PC-3 (cell line): ENCODE measurements at regions not wholly inside any gene's neighbourhood (a gene's known extent, or its start where the extent isn't known, plus 50 kb on each side); places are given as distances from the start of the nearest gene placed in this dataset.

Experiments used
- ATAC-seq: fragments of 200-7000 bp; cut with Tn5 transposase; 2 replicates; pipeline ENCODE4 v1.9.1; 2020; ENCODE audit warnings: mild to moderate bottlenecking, moderate library complexity
- BruUV-seq: library from RNA; stranded (reverse); fragments of 400-500 nt; replicated peaks from 2 replicates; lab custom pipeline; 2021; lab: Mats Ljungman, UMichigan
- CTCF ChIA-PET: fragments of 300-600 bp; sonication (Branson Sonifier 250); formaldehyde crosslinking; loops from one replicate; lab custom pipeline; 2022; ENCODE audit warnings: antibody characterized with exemption; lab: Charles Lee
- POLR2A ChIA-PET: fragments of 300-600 bp; sonication (Branson Sonifier 250); formaldehyde crosslinking; loops from one replicate; lab custom pipeline; 2022; ENCODE audit warnings: antibody characterized with exemption; ENCODE audit not compliant: unreplicated experiment; lab: Charles Lee
- DNase-seq: peaks from one replicate; pipeline ENCODE4 v3.0.0-alpha.2; 2015
- H2AFZ ChIP-seq: fragments of 300-600 bp; sonication (generic); 2 replicates; pipeline ENCODE4 v1.6.0; 2016; ENCODE audit warnings: antibody characterized with exemption, low read length
- H3F3A ChIP-seq: fragments of 300-600 bp; sonication (generic); one replicate; pipeline ENCODE4 v1.6.0; 2017; ENCODE audit warnings: antibody characterized with exemption, low read length, control low read depth, mild to moderate bottlenecking; ENCODE audit not compliant: unreplicated experiment
- H3K27ac ChIP-seq: fragments of 300-600 bp; sonication (generic); 2 replicates; pipeline ENCODE4 v1.5.1; 2016; ENCODE audit warnings: mild to moderate bottlenecking, low read length
- H3K27me3 ChIP-seq: fragments of 300-600 bp; sonication (generic); 2 replicates; pipeline ENCODE4 v1.6.1; 2016; ENCODE audit warnings: low read length, mixed read lengths
- H3K36me3 ChIP-seq: fragments of 300-600 bp; sonication (generic); 2 replicates; pipeline ENCODE4 v1.6.1; 2016; ENCODE audit warnings: low read depth, mixed run types, low read length, mixed read lengths
- H3K4me1 ChIP-seq: fragments of 300-600 bp; sonication (generic); 2 replicates; pipeline ENCODE4 v1.5.1; 2016; ENCODE audit warnings: low read length; ENCODE audit not compliant: insufficient read depth
- H3K4me2 ChIP-seq: fragments of 300-600 bp; sonication (generic); 2 replicates; pipeline ENCODE4 v1.6.0; 2016; ENCODE audit warnings: low read length
- H3K4me3 ChIP-seq: fragments of 300-600 bp; sonication (generic); 2 replicates; pipeline ENCODE4 v1.5.1; 2016; ENCODE audit warnings: mild to moderate bottlenecking, low read length, mixed read lengths
- H3K79me2 ChIP-seq: fragments of 300-600 bp; sonication (generic); 2 replicates; pipeline ENCODE4 v1.6.1; 2017; ENCODE audit warnings: low read length, mixed read lengths
- H3K9ac ChIP-seq: fragments of 300-600 bp; sonication (generic); 2 replicates; pipeline ENCODE4 v1.6.0; 2016; ENCODE audit warnings: mild to moderate bottlenecking, low read length
- H3K9me2 ChIP-seq: fragments of 300-600 bp; sonication (generic); replicated peaks from 2 replicates; pipeline ENCODE4 v1.6.1; 2016; ENCODE audit warnings: mixed run types, low read length, mixed read lengths
- H3K9me3 ChIP-seq: fragments of 300-600 bp; sonication (generic); 2 replicates; pipeline ENCODE4 v1.6.1; 2016; ENCODE audit warnings: low read length, mixed read lengths
- H4K20me1 ChIP-seq: fragments of 300-600 bp; sonication (generic); 2 replicates; pipeline ENCODE4 v1.6.1; 2016; ENCODE audit warnings: low read length, mixed read lengths
- CTCF ChIP-seq: fragments of 300-600 bp; sonication (generic); conservative IDR thresholded peaks from 2 replicates; pipeline ENCODE4 v1.5.1; 2017; ENCODE audit warnings: antibody characterized with exemption, low read depth, mild to moderate bottlenecking, low read length
- EZH2 ChIP-seq: fragments of 300-600 bp; sonication (generic); IDR thresholded peaks from one replicate; pipeline ENCODE4 v1.6.1; 2017; ENCODE audit warnings: antibody characterized with exemption, mild to moderate bottlenecking, low read length; ENCODE audit not compliant: unreplicated experiment
- EZH2phosphoT487 ChIP-seq: fragments of 300-600 bp; sonication (generic); IDR thresholded peaks from 2 replicates; pipeline ENCODE4 v1.6.1; 2018; ENCODE audit warnings: mild to moderate bottlenecking, antibody characterized with exemption, low read length, borderline replicate concordance
- intact Hi-C: fragments of 100-400 bp; cut with micrococcal nuclease; formaldehyde crosslinking; loops from 2 replicates; pipeline ENCODE4 v1.9.0; 2023

GRCh38 chr7:15764851-15765382 lies 78.4 kb upstream of the MEOX2 start:
- BruUV-seq: no TSS peak

DNA sequence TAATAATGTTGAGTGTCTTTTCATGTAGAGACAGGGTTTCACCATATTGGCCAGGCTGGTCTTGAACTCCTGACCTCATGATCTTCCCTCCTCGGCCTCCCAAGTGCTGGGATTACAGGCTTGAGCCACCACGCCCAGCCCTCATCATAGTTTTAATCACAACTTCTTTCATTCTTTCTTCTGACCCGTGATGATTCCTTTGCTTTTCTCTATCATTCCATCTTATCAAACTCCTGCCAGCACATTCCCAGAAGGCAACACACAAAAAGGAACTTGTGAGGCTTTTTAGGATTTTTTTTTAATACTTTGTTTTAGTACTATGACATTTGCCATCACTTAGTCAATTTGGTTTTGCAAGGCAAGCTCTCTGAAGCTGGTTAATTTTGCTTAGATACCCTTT lies 77.5 kb upstream of the MEOX2 start:
- POLR2A ChIA-PET: no interaction called here
- CTCF ChIA-PET: no interaction called here
- TF ChIP-seq EZH2phosphoT487 (no peak), EZH2 (no peak), CTCF (no peak)
- Histone ChIP-seq H3K4me1 (no peaks in the 10 kb centered on the region), H3K79me2 (no peaks in the 10 kb centered on the region), H3K9ac (no peak overlapping the region), H3K9me2 (no peaks in the 10 kb centered on the region), H3F3A (no peaks in the 10 kb centered on the region), H3K4me3 (no peak overlapping the region), H2AFZ (no peak overlapping the region), H3K9me3 (no peaks in the 10 kb centered on the region), H3K27ac (no peak overlapping the region), H4K20me1 (no peaks in the 10 kb centered on the region), H3K27me3 (no peaks in the 10 kb centered on the region), H3K36me3 (no peaks in the 10 kb centered on the region), H3K4me2 (no peak overlapping the region)
- no peak for ATAC-seq
- intact Hi-C loops: no loop called here
- DNase-seq: no peak
- BruUV-seq: no TSS peak

More at GRCh38 chr7:15764851-15765382, 78.4 kb upstream of the MEOX2 start:
- Histone ChIP-seq H3K4me2 (no peak overlapping the region), H3K9me3 (no peaks in the 10 kb centered on the region), H3K27ac (no peak overlapping the region), H3K36me3 (no peaks in the 10 kb centered on the region), H3K4me3 (no peak overlapping the region), H3K4me1 (no peaks in the 10 kb centered on the region), H3K9ac (no peak overlapping the region), H3F3A (no peaks in the 10 kb centered on the region), H3K79me2 (no peaks in the 10 kb centered on the region), H2AFZ (no peak overlapping the region), H3K9me2 (no peaks in the 10 kb centered on the region), H4K20me1 (no peaks in the 10 kb centered on the region), H3K27me3 (no peaks in the 10 kb centered on the region)
- intact Hi-C loops: no loop called here
- DNase-seq (no peak), ATAC-seq (no peak)
- TF ChIP-seq EZH2 (no peak), CTCF (no peak), EZH2phosphoT487 (no peak)
- ChIA-PET CTCF (no interaction called here), POLR2A (no interaction called here)

DNA sequence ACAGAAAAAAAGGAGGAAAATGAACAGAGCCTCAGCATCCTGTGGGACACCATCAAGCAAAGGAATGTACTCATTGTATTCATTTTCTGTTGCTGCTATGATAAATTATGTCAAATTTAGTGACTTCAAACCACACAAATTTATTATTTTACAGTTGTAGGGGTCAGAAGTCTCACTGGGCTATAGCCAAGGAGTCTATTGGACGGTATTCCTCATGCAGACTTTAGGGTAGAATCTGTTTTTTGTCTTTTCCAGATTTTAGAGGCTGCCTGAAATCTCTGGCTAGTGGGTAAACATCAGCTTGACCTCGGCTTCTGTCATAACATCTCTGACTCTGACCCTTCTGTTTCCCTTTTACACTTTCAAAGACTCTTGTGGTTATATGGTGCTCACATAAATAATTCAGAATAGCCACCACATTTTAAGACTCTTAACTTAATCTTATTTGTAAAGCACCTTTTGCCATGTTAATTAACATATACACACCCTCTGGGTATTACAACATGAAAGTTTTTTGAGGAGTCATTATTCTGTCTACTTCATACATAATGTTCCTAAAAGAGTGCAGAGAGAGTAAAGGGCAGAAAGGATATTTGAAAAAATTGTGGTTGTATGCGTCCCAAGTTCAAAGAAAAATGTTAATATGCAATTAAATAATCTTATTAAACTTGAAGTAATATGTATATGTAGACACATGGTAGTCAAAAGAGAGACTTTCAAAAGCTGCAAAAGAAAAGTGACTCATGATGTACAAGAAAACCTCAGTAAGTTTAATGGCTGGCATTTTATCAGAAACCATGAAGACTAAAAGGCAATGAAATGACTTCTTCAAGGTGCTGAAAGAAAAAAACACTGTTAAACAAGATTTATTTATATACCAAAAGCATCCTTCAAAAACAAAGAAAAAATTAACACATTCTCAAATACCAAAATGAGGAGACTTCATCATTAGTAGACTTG lies 70.8 kb upstream of the MEOX2 start:
- BruUV-seq: no TSS peak
- ATAC-seq: no peak
- POLR2A ChIA-PET: no interaction called here
- Histone ChIP-seq H4K20me1 (no peaks in the 10 kb centered on the region), H3K9me3 (no peaks in the 10 kb centered on the region), H3K36me3 (no peaks in the 10 kb centered on the region), H3K27ac (no peak overlapping the region), H3K79me2 (no peaks in the 10 kb centered on the region), H3K4me3 (no peak overlapping the region), H3K9ac (no peak overlapping the region), H2AFZ (no peak overlapping the region), H3F3A (no peaks in the 10 kb centered on the region), H3K4me1 (no peaks in the 10 kb centered on the region), H3K9me2 (no peaks in the 10 kb centered on the region), H3K4me2 (no peak overlapping the region), H3K27me3 (no peaks in the 10 kb centered on the region)
- CTCF ChIA-PET: no interaction called here
- intact Hi-C loops: no loop called here
- TF ChIP-seq CTCF (no peak), EZH2 (no peak), EZH2phosphoT487 (no peak)
- no peak for DNase-seq
